ENCODE measurements at regions not wholly inside any gene's neighbourhood (a gene's known extent, or its start where the extent isn't known, plus 50 kb on each side); places are given as distances from the start of the nearest gene placed in this dataset.
"Not testable (repeated sequence)": the region's sequence is repeated elsewhere in the genome, so short reads cannot be mapped to it uniquely, and the experiment has no call there.

GRCh38 chr3:10109-10996, 186.2 kb upstream of the CHL1 start:
- TF ChIP-seq CTCF (conservative IDR thresholded peaks at IDR 0.05 in 1 of 2, IDR thresholded peaks at IDR 0.05 in 1 of 2; ENCODE audit: extremely low read depth in 1 of 2, insufficient read depth in 1 of 2, low read depth in 1 of 2, low read length in 2 of 2); EZH2 (IDR thresholded peaks at IDR 0.05; ENCODE audit: borderline replicate concordance, low read length): not testable (repeated sequence)
